GM19023 (cell line): ENCODE measurements at regions not wholly inside any gene's neighbourhood (a gene's known extent, or its start where the extent isn't known, plus 50 kb on each side); places are given as distances from the start of the nearest gene placed in this dataset.

Experiments used
- ATAC-seq: cut with Tn5 transposase; IDR thresholded peaks from one replicate; pipeline ENCODE4 v1.9.1; 2021; ENCODE audit warnings: mild to moderate bottlenecking, moderate library complexity; ENCODE audit not compliant: unreplicated experiment

GRCh38 chr20:57013217-57013616 is 253.2 kb downstream of the BMP7 start:
- no peak for ATAC-seq

GRCh38 chr20:57013741-57014140 is 252.7 kb downstream of the BMP7 start:
- ATAC-seq: no peak

GRCh38 chr20:57020364-57020763 is 246.1 kb downstream of the BMP7 start:
- no peak for ATAC-seq

GRCh38 chr20:57022306-57022705 is 244.1 kb downstream of the BMP7 start:
- no peak for ATAC-seq

GRCh38 chr20:57023007-57023406 is 243.4 kb downstream of the BMP7 start:
- no peak for ATAC-seq

GRCh38 chr20:57023997-57024396 is 242.4 kb downstream of the BMP7 start:
- ATAC-seq: no peak

- no peak for ATAC-seq
Measured at GRCh38 chr20:57024849-57025248, 241.6 kb downstream of the BMP7 start.

- no peak for ATAC-seq
Measured at GRCh38 chr20:57025261-57025660, 241.2 kb downstream of the BMP7 start.

GRCh38 chr20:57025666-57026224 is 240.7 kb downstream of the BMP7 start:
- ATAC-seq: no peak

- no peak for ATAC-seq
Measured at GRCh38 chr20:57027777-57028176, 238.7 kb downstream of the BMP7 start.

GRCh38 chr20:57030611-57031600 is 235.5 kb downstream of the BMP7 start:
- ATAC-seq: no peak

GRCh38 chr20:57031867-57032355 is 234.5 kb downstream of the BMP7 start:
- no peak for ATAC-seq

- ATAC-seq: no peak
Measured at GRCh38 chr20:57032847-57033246, 233.6 kb downstream of the BMP7 start.

GRCh38 chr20:57034001-57034400 is 232.4 kb downstream of the BMP7 start:
- ATAC-seq: no peak

GRCh38 chr20:57037689-57038088 is 228.8 kb downstream of the BMP7 start:
- ATAC-seq: no peak

- ATAC-seq: no peak
Measured at GRCh38 chr20:57038608-57039440, 227.6 kb downstream of the BMP7 start.

GRCh38 chr20:57040466-57040865 is 226.0 kb downstream of the BMP7 start:
- ATAC-seq: no peak

GRCh38 chr20:57040924-57041323 is 225.5 kb downstream of the BMP7 start:
- no peak for ATAC-seq

GRCh38 chr20:57043091-57043490 is 223.3 kb downstream of the BMP7 start:
- no peak for ATAC-seq

- ATAC-seq: no peak
Measured at GRCh38 chr20:57043669-57044268, 222.7 kb downstream of the BMP7 start.
